ENCODE measurements at regions not wholly inside any gene's neighbourhood (a gene's known extent, or its start where the extent isn't known, plus 50 kb on each side); places are given as distances from the start of the nearest gene placed in this dataset.

- H3K27ac ChIP-seq (ENCODE audit: low read length), result no peak overlapping the region
- H3K27me3 ChIP-seq (ENCODE audit: insufficient read depth, low read depth, low read length), result no peaks in the 10 kb centered on the region
- no peaks in the 10 kb centered on the region for H4K20me1 ChIP-seq (ENCODE audit: insufficient read depth)
- no peak overlapping the region for H2AFZ ChIP-seq (ENCODE audit: low read depth, low read length)
- H3K9me2 ChIP-seq (ENCODE audit: insufficient read depth, low read length), result no peaks in the 10 kb centered on the region
- H3K4me3 ChIP-seq (ENCODE audit: low read length), result no peak overlapping the region
- H3K4me2 ChIP-seq (ENCODE audit: low read length), result no peak overlapping the region
- H3K36me3 ChIP-seq (ENCODE audit: insufficient read depth, low read length), result no peaks in the 10 kb centered on the region
- TF ChIP-seq EZH2 (IDR thresholded peaks at IDR 0.05; ENCODE audit: borderline replicate concordance, insufficient read depth, low read length, poor library complexity, severe bottlenecking) (no peak), CTCF (IDR thresholded peaks at IDR 0.05; ENCODE audit: poor library complexity, severe bottlenecking) (no peak), POLR2AphosphoS5 (IDR thresholded peaks at IDR 0.05) (no peak), REST (IDR thresholded peaks at IDR 0.05; ENCODE audit: borderline replicate concordance) (no peak), TAF1 (IDR thresholded peaks at IDR 0.05; ENCODE audit: low read depth) (no peak), SMC3 (conservative IDR thresholded peaks at IDR 0.05; ENCODE audit: poor library complexity) (no peak), EP300 (conservative IDR thresholded peaks at IDR 0.05; ENCODE audit: poor library complexity, severe bottlenecking) (no peak), RAD21 (conservative IDR thresholded peaks at IDR 0.05) (no peak), MXI1 (conservative IDR thresholded peaks at IDR 0.05; ENCODE audit: poor library complexity, severe bottlenecking) (no peak)
- no peak overlapping the region for H3K9ac ChIP-seq (ENCODE audit: low read length)
- no peaks in the 10 kb centered on the region for H3K9me3 ChIP-seq (ENCODE audit: low read length)
- H3K79me2 ChIP-seq (replicated peaks; ENCODE audit: insufficient read depth, low read length), result no peaks in the 10 kb centered on the region
- no peaks in the 10 kb centered on the region for H3F3A ChIP-seq (ENCODE audit: insufficient read depth, low read length, poor library complexity, severe bottlenecking)
Observed at GRCh38 chr11:33957304-33957917, 65.5 kb upstream of the LMO2 start.

- Histone ChIP-seq H3K9me2 (ENCODE audit: insufficient read depth, low read length) (no peaks in the 10 kb centered on the region), H3K27ac (ENCODE audit: low read length) (no peak overlapping the region), H3K79me2 (replicated peaks; ENCODE audit: insufficient read depth, low read length) (no peaks in the 10 kb centered on the region), H3K4me3 (ENCODE audit: low read length) (no peak overlapping the region), H3K27me3 (ENCODE audit: insufficient read depth, low read depth, low read length) (no peaks in the 10 kb centered on the region), H3F3A (ENCODE audit: insufficient read depth, low read length, poor library complexity, severe bottlenecking) (no peaks in the 10 kb centered on the region), H3K9ac (ENCODE audit: low read length) (no peak overlapping the region), H4K20me1 (ENCODE audit: insufficient read depth) (no peaks in the 10 kb centered on the region), H3K4me2 (ENCODE audit: low read length) (no peak overlapping the region), H2AFZ (ENCODE audit: low read depth, low read length) (no peak overlapping the region), H3K36me3 (ENCODE audit: insufficient read depth, low read length) (no peaks in the 10 kb centered on the region), H3K9me3 (ENCODE audit: low read length) (no peaks in the 10 kb centered on the region)
- TF ChIP-seq RAD21 (conservative IDR thresholded peaks at IDR 0.05) (no peak), SMC3 (conservative IDR thresholded peaks at IDR 0.05; ENCODE audit: poor library complexity) (no peak), POLR2AphosphoS5 (IDR thresholded peaks at IDR 0.05) (no peak), EZH2 (IDR thresholded peaks at IDR 0.05; ENCODE audit: borderline replicate concordance, insufficient read depth, low read length, poor library complexity, severe bottlenecking) (no peak), REST (IDR thresholded peaks at IDR 0.05; ENCODE audit: borderline replicate concordance) (no peak), TAF1 (IDR thresholded peaks at IDR 0.05; ENCODE audit: low read depth) (no peak), EP300 (conservative IDR thresholded peaks at IDR 0.05; ENCODE audit: poor library complexity, severe bottlenecking) (no peak), CTCF (IDR thresholded peaks at IDR 0.05; ENCODE audit: poor library complexity, severe bottlenecking) (no peak), MXI1 (conservative IDR thresholded peaks at IDR 0.05; ENCODE audit: poor library complexity, severe bottlenecking) (no peak)
Observed at GRCh38 chr11:33956611-33957010, 64.7 kb upstream of the LMO2 start.
